DND-41 (cell line): ENCODE measurements at regions not wholly inside any gene's neighbourhood (a gene's known extent, or its start where the extent isn't known, plus 50 kb on each side); places are given as distances from the start of the nearest gene placed in this dataset.

ENCODE experiments used
- ATAC-seq: fragments of 200-7000 bp; cut with Tn5 transposase; 3 replicates; pipeline ENCODE4 v1.9.1; 2021; ENCODE audit warnings: low read depth; ENCODE audit not compliant: insufficient read depth
- DNase-seq: peaks from one replicate; pipeline ENCODE4 v3.0.0-alpha.2; 2020
- H2AFZ ChIP-seq: 2 replicates; pipeline ENCODE4 v1.6.0; 2012; ENCODE audit warnings: low read depth, low read length
- H3K27ac ChIP-seq: 2 replicates; pipeline ENCODE4 v1.5.1; 2012; ENCODE audit warnings: low read length, inconsistent platforms
- H3K27me3 ChIP-seq: fragments of 200-600 bp; sonication (generic); 2 replicates; pipeline ENCODE4 v1.6.0; 2012; ENCODE audit warnings: low read length, mild to moderate bottlenecking, inconsistent platforms; ENCODE audit not compliant: insufficient read depth, poor library complexity
- H3K36me3 ChIP-seq: 2 replicates; pipeline ENCODE4 v1.5.1; 2012; ENCODE audit warnings: low read length, inconsistent platforms; ENCODE audit not compliant: insufficient read depth
- H3K4me1 ChIP-seq: 2 replicates; pipeline ENCODE4 v1.5.1; 2012; ENCODE audit warnings: mild to moderate bottlenecking, low read length; ENCODE audit not compliant: insufficient read depth
- H3K4me2 ChIP-seq: 2 replicates; pipeline ENCODE4 v1.6.0; 2012; ENCODE audit warnings: mild to moderate bottlenecking, moderate library complexity, low read length, inconsistent platforms; ENCODE audit not compliant: insufficient read depth
- H3K4me3 ChIP-seq, 2 experiments: fragments of 200-600 bp in 1 of 2; shearing (Covaris generic) in 1 of 2; 2 replicates each; pipeline ENCODE4 v1.5.1; 2012 to 2016; ENCODE audit warnings: inconsistent platforms in 2 of 2, low read length in 2 of 2, mild to moderate bottlenecking in 2 of 2, low read depth in 1 of 2, moderate library complexity in 1 of 2
- H3K79me2 ChIP-seq: 2 replicates; pipeline ENCODE4 v1.6.0; 2012; ENCODE audit warnings: low read length, inconsistent platforms; ENCODE audit not compliant: insufficient read depth
- H3K9ac ChIP-seq: 2 replicates; pipeline ENCODE4 v1.6.0; 2012; ENCODE audit warnings: low read depth, mild to moderate bottlenecking, inconsistent platforms, low read length, moderate library complexity
- H3K9me3 ChIP-seq: 2 replicates; pipeline ENCODE4 v1.5.1; 2012; ENCODE audit warnings: low read length, moderate library complexity, mild to moderate bottlenecking, inconsistent platforms; ENCODE audit not compliant: insufficient read depth, severe bottlenecking
- H4K20me1 ChIP-seq: 2 replicates; pipeline ENCODE4 v1.6.0; 2012; ENCODE audit warnings: low read length; ENCODE audit not compliant: insufficient read depth
- EZH2 ChIP-seq: IDR thresholded peaks from 3 replicates; pipeline ENCODE4 v1.6.1; 2012; ENCODE audit warnings: borderline replicate concordance, low read depth, mild to moderate bottlenecking, moderate library complexity, low read length, inconsistent platforms; ENCODE audit not compliant: severe bottlenecking
- TF ChIP-seq, protein P1 (sequence below): IDR thresholded peaks from 2 replicates; pipeline ENCODE4 v1.5.1; 2012; ENCODE audit warnings: borderline replicate concordance, low read length, moderate library complexity, mild to moderate bottlenecking; ENCODE audit not compliant: poor library complexity, severe bottlenecking; ENCODE audit errors: extremely low read depth

DNA sequence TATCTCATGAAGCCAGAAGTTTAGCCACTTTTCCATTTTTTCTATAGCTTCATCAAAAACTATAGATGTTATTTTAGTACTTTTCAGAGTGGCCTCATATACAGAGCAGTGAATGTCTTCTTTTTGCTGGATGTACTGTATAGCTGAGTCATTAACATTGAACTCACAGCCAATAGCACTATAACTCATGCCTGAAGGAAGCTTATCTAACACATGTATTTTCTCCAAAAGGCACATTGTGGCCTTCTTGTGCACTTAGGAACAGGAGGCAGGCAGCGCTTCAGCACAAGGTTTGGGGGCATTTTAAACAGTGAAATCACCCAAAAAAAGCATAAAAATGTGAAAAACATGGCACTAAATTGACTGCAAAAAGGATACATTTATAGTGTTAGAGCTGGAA is 336.8 kb upstream of the TMTC1 start:
- no peaks in the 10 kb centered on the region for H3K4me1 ChIP-seq
- TF ChIP-seq EZH2 = no peak
- TF ChIP-seq, protein P1, sequence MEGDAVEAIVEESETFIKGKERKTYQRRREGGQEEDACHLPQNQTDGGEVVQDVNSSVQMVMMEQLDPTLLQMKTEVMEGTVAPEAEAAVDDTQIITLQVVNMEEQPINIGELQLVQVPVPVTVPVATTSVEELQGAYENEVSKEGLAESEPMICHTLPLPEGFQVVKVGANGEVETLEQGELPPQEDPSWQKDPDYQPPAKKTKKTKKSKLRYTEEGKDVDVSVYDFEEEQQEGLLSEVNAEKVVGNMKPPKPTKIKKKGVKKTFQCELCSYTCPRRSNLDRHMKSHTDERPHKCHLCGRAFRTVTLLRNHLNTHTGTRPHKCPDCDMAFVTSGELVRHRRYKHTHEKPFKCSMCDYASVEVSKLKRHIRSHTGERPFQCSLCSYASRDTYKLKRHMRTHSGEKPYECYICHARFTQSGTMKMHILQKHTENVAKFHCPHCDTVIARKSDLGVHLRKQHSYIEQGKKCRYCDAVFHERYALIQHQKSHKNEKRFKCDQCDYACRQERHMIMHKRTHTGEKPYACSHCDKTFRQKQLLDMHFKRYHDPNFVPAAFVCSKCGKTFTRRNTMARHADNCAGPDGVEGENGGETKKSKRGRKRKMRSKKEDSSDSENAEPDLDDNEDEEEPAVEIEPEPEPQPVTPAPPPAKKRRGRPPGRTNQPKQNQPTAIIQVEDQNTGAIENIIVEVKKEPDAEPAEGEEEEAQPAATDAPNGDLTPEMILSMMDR = no peak
- no peak overlapping the region for H3K27ac ChIP-seq
- ATAC-seq (no peak), DNase-seq (no peak)
- no peaks in the 10 kb centered on the region for H3K9me3 ChIP-seq
- no peak overlapping the region for H3K4me3 ChIP-seq
- no peak overlapping the region for H3K4me2 ChIP-seq
- no peak overlapping the region for H3K9ac ChIP-seq
- H3K79me2 ChIP-seq = no peaks in the 10 kb centered on the region
- no peaks in the 10 kb centered on the region for H3K36me3 ChIP-seq
- no peak overlapping the region for H2AFZ ChIP-seq
- H4K20me1 ChIP-seq = no peaks in the 10 kb centered on the region
- no peaks in the 10 kb centered on the region for H3K27me3 ChIP-seq

DNA sequence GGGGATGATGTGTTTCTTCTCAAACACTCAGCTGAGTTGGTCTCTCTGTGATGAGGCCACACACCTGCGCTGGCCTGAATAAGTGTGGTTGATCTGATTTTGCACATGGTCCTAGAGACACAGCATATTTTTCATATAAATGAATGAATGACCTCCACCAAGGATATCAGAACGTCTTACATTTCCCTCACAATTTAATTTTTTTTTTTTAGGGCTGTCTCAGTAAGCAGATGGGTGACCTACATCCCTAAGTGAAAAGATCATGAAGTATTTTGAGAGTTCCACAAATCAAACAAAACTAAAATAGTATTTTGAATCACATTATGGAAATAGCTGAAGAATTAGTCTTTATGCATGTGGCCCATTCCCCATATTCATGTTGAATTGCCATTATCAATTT is 333.7 kb upstream of the TMTC1 start:
- Histone ChIP-seq H3K4me3 (no peak overlapping the region), H2AFZ (no peak overlapping the region), H3K27ac (no peak overlapping the region), H3K79me2 (no peaks in the 10 kb centered on the region), H3K27me3 (no peaks in the 10 kb centered on the region), H4K20me1 (no peaks in the 10 kb centered on the region), H3K9ac (no peak overlapping the region), H3K9me3 (no peaks in the 10 kb centered on the region), H3K4me1 (no peaks in the 10 kb centered on the region), H3K36me3 (no peaks in the 10 kb centered on the region), H3K4me2 (no peak overlapping the region)
- DNase-seq = no peak
- no peak for ATAC-seq
- TF ChIP-seq, protein P1 = no peak

DNA sequence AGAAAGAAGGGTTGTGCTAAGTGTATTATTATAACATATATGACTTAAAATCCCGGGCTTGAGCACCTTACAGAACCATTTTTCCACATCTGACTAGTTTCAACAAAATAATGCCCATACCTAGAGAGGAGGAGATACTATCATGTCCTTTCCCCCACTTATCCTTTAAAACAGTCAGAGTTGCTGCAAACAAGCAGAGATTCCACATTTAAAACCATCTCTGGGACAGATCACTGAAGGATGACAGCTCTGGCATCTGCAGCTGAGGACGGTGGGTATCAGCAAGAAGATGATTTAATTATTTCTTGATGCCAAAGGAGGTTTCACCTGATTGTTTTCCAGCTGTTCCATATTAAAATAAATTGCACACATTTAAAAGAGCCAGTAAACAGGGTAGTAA is 328.0 kb upstream of the TMTC1 start:
- no peak overlapping the region for H2AFZ ChIP-seq
- no peaks in the 10 kb centered on the region for H3K36me3 ChIP-seq
- no peak overlapping the region for H3K4me2 ChIP-seq
- H3K4me3 ChIP-seq = no peak overlapping the region
- DNase-seq (no peak), ATAC-seq (no peak)
- H3K27ac ChIP-seq = no peak overlapping the region
- H3K9ac ChIP-seq = no peak overlapping the region
- H3K27me3 ChIP-seq = no peaks in the 10 kb centered on the region
- H3K79me2 ChIP-seq = no peaks in the 10 kb centered on the region
- H3K4me1 ChIP-seq = no peaks in the 10 kb centered on the region
- H4K20me1 ChIP-seq = no peaks in the 10 kb centered on the region
- H3K9me3 ChIP-seq = no peaks in the 10 kb centered on the region
- TF ChIP-seq, protein P1 = no peak
- TF ChIP-seq EZH2 = no peak

DNA sequence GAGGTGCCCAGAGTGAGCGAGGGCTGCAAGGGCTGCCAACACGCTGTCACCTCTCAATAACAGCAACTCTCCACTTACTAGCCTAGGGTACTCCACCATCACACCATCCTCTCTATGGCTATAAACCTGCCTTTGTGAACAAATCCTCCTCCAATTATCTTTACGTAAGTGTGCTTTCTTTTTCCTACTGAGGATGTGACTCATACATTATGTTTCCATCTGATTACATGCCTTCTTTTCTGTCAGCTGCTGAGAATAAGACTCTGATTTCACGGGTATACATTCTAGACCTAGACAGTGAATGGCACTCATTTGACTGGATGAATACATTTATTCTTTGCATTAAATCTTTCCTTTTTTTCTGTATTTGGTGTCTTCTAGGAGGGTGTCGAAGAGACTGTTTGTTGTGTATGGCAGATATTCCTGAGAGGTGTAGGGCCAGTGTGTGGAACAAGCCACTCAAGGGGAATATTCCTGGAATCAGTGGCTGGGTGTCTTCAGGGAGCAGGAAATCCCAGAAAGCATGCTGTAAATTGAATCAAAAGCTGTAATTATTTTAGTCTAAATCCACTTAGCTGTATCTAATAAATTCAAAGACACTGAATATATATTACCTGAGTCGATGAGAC is 327.3 kb upstream of the TMTC1 start:
- H3K27ac ChIP-seq = no peak overlapping the region
- no peak overlapping the region for H3K4me2 ChIP-seq
- no peak overlapping the region for H2AFZ ChIP-seq
- no peak overlapping the region for H3K4me3 ChIP-seq
- no peaks in the 10 kb centered on the region for H3K79me2 ChIP-seq
- H3K9me3 ChIP-seq = no peaks in the 10 kb centered on the region
- H4K20me1 ChIP-seq = no peaks in the 10 kb centered on the region
- no peak for DNase-seq
- no peak overlapping the region for H3K9ac ChIP-seq
- no peaks in the 10 kb centered on the region for H3K4me1 ChIP-seq
- H3K27me3 ChIP-seq = no peaks in the 10 kb centered on the region
- TF ChIP-seq, protein P1 = no peak
- no peak for TF ChIP-seq EZH2
- ATAC-seq = no peak
- no peaks in the 10 kb centered on the region for H3K36me3 ChIP-seq
